GM21447 (cell line): ENCODE measurements at regions not wholly inside any gene's neighbourhood (a gene's known extent, or its start where the extent isn't known, plus 50 kb on each side); places are given as distances from the start of the nearest gene placed in this dataset.
A peak's percentile ranks its signal among the peaks of the same experiment; 100 is the strongest.

Experiments used
- ATAC-seq: cut with Tn5 transposase; IDR thresholded peaks from one replicate; pipeline ENCODE4 v1.9.1; 2021; ENCODE audit not compliant: unreplicated experiment

DNA sequence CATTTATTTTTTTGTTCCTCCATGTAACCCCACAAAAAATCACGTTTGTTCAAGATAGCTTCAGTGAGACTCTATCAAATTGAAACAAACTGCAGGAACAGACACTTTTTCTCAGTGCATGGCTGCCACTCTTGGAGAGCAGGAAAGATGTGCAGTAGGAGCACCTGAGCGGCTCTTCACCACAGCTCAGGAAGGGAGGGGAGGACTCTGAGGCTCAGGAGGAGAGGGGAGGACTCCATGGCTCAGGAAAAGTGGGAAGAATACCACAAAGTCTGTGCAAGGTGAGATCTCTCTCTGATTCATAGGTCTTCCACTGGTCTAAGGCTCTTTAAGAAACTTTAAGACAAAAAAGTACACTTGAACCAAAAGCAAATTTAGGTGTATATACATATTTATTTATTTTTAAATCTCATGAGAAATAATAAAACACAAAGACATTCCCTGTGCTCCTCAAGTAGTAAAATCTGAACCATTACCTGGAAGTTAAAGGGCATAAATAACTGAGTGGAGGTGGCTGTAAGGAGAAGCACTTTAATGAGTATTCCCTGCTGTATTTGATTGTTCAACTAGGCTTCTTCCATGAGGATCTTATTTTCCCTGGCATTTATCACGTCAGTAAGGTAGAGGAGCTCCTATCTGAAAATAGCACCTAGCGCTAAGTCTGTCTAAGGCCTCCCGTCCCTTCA is 69.2 kb upstream of the CCN6 start:
- no peak for ATAC-seq

DNA sequence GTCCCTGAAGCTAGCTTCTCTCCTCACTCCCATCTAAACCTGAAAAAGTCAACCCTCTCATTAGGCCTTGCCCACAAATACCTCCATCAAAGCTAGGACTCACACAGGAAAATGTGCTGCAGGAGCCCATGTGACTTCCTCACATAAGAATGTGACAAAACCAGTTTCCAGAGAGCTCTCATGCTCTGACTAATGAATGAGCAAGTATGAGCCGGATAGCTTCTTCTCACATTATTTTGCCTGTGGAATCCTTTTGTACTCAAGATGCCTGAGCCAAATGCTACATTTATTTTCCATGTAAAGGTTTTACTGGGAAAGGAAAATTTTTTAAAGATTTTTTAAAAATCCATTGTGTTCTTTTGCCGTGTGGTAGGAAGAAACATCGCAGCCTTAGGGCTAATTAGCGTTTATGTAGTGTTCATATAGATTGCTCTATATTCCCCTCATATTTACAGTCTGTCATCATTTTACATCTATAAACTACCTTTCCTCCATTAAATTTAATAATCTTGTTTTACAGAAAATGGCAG is 68.6 kb upstream of the CCN6 start:
- ATAC-seq: no peak

DNA sequence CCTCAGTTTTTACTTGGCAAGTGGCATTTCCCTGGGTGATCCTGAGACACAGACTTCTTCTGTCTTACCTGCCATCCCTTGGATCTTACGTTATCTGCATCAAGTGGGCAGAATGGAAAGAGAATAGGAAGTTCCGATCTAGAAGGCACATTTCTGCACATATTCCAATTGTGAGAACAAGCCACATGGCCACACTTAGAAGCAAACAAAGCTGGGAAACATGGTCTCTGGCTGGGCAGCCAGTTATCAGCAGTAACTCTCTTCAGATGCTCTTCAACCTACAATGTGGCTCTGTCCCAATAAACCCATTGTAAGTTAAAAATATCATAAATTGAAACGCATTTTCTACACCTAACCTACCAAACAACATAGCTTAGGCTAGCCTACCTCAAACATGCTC is 67.3 kb upstream of the CCN6 start:
- ATAC-seq: no peak

DNA sequence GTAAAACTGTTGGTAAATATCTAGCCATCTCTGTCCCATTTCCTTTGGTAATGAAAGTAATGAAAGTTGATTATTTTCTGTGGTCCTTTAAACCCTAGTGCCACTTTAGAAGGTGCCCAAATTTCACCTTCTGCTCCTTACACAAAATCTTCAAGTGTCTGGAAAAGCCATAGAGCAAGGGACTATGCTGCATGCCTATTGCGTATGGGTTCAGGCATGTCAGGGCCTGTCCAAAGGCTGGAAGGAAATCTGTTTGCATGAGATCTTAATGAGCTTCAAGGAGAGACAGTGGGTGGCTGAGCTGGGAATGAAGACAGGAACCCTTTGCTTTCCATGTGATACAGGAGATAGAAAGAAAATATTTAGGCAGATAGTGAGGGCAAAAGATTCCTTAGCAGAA is 66.6 kb upstream of the CCN6 start:
- no peak for ATAC-seq

DNA sequence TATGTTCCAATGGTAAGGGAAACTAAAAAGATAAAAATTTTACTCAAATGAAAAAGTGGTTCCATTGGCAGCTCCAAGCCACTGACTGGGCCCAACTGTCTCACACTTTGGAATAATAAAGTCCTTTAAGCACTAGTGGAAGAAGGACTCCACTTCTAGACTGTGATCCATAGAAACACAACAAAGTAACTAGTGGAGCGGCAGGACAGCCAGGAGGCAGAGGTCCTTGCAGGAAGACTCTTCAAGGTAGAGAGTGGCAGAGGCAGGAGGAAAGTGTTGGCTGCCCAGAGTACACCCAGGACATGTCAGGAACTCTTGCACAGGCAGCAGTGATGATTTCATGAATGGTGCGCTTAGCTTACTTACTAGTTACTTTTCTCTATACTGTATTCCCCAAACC is 65.0 kb upstream of the CCN6 start:
- no peak for ATAC-seq

DNA sequence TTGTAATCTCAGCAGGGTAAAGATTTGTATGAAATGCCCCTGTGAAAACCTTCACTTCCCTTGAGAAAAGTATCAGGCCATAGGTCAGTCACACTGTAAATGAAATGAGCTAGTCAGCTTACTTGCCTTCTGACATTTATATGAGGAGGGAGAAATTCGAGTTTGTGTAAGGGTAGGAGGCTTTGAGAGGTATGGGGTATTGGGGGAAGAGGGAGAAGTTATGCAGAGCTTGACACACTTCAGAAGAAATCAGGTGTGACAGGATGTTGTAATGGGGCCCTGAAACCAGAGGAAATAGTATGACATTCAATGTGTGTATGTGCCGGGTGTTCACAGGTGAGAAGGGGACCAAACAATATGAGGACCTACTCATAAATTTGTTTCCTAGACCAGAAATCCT is 64.2 kb upstream of the CCN6 start:
- ATAC-seq: peak; percentile 66

DNA sequence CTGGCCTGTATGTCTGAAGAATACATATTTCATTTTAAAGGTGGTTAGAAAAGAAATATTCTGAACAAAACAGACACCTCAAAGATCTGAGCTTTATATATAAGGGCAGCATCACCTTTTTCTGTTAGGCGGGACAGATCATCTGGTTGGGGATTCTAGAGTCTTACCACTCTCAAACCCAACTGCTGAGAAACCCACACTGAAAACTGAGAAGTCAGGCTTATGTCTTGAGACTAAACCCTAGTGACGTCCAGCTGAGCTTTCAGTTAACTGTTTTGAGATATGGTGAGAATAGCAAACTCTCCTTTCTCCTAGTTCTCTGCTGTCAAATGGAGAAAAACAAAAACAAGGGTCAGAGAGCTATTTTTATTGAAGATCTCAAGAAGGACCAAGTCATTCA is 63.7 kb upstream of the CCN6 start:
- ATAC-seq: no peak

DNA sequence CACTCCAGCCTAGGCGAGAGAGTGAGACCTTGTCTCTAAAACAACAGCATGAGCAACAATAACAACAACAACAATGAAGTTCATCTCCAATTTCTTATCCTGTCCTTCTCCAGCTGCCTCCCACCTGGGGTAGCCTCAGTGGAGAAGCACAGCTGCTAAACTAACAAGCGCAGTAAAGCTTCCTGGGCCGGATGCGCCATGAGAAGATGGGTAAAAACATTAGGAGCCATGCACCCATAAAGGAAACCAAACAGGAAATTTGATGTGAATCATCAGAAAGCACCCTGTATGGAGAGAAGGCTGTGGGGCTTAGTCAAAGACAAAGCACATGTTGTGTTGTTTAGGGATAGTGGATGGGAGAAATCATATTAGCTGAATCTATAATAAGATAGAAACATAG is 61.1 kb upstream of the CCN6 start:
- ATAC-seq: no peak

DNA sequence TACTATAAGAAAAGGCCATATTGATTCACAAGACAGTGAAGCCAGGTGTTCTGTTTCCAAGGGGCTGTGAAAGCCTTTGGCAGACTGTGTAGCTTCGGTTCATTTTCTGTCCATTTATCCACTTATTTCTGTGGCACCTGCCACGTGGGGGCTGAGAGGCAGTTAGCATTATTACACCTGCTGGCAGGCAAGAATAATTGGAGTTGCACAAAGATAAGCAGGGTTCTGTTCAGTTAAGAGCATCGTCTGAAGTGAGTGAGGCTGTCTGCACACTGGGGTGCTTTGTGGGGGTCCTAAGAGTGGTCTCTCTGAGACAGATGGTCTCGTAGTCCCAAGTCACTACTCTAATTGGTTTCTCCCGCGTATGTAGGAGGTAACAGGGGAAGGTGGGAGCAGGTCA is 60.6 kb upstream of the CCN6 start:
- no peak for ATAC-seq

DNA sequence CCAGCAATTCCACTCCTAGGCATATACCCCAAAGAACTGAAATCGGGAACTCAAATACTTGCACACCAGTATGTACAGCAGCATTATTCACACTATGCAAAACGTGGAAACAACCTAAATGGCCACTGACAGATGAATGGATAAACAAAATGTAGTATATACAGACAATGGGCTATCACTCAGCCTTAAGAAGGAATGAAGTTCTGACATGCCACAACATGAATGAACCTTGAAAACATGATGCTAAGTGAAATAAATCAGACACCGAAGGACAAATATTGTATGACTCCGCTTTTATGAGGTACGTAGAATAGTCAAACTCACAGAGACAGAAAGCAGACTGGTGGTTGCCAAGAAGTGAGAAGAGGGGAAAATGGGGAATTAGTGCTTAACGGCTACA is 59.1 kb upstream of the CCN6 start:
- no peak for ATAC-seq

DNA sequence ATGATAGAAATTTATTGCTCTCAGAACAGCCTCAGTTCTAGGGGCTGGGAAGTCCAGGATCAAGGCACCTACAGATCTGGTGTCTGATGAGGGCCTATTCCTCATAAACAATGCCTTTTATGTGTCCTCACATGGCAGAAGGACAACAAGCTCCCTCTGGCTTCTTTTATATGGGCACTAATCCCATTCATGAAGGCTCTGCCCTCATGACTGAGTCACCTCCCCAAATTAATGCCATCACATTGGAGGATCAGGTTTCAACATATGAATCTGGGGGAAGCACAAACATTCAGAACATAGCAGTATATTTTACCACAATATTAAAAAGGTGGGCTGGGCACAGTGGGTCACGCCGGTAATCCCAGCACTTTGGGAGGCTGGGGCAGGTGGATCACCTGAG is 58.5 kb upstream of the CCN6 start:
- ATAC-seq: no peak

DNA sequence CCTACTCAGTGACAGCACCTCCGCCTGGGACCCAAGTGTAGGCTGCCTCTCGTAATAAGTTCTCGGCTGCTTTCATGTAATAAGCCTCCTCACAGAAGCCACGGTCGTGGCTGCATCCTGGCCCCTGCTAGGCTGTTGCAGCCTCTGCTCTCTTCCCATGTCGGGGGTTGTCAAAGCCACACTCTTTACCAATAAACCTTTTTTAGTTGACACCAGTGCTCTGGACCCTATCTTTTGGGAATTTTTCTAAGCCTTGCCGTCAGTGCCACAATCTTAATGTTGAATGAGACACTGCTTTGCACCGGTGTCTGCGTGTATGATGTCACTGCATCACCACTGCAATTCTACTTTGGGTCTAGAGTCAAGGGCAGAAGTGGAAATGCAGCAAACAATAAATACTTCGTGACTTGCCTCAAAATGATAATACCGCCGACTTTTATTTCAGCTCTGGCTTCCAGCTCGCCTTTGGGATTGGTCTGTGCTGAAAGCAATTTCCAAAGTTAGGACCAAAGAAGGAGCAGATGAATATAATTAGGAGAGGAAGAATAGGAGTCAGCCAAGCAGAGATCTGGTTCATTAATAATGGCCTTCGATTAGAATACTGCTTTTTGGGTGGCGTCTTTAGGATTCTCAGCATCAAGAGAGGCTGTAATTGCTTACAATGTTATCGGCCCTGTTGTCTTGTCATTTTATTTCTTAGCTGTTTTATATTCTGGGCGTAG is 57.6 kb upstream of the CCN6 start:
- no peak for ATAC-seq

DNA sequence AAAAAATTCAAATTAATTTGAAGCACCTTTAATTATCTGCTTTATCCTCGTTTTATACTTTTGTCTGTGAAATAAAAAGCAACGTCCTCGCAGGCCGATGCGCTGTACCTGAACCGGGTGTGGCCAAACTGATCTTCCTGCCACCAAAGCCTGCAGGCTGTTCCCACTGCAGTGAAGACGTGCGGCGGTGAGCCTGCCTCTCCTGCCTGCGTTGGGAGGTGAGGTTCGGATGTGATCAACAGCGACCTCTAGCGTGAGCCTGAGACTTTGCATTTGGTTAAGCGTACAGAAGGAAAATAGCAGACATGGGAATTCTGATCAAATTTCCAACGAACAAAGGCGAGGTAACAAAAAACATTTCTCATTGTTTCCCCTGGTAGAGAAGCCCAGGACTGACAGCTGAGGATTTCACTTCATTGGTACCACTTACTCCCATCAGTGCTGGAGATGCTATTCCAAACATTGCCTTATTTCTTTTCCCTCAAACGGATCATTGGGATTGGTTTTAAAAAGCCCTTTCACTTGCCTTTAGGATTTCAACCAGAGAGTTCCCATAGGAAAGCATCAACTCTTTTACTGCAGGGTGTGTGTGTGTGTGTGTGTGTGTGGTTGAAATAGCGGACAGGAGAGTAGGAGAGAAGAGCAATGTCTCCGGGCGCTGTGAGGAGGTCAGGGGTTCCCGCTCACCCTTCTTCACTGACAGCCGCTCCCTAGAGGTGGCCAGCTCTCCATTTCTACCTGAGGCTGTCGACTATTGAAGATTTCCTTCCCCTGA is 56.6 kb upstream of the CCN6 start:
- peak; percentile 72 for ATAC-seq

DNA sequence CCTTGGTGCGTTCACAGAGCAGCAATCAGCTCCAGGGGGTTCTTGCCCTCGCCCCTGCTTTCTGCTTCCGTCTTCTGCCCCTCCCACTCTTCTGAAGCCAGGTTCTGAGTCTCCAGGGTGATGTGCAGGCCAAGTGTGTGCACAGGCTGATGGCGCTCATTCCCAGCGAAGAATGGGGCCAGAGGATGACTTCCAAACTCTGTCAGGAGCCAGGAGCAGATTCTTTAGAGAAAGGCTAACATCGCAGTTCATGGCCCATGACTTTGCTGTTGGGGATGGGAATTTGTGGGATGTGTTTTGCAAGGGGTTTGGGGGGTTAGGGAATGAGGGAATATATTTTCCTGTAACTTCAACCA is 56.1 kb upstream of the CCN6 start:
- ATAC-seq: no peak

DNA sequence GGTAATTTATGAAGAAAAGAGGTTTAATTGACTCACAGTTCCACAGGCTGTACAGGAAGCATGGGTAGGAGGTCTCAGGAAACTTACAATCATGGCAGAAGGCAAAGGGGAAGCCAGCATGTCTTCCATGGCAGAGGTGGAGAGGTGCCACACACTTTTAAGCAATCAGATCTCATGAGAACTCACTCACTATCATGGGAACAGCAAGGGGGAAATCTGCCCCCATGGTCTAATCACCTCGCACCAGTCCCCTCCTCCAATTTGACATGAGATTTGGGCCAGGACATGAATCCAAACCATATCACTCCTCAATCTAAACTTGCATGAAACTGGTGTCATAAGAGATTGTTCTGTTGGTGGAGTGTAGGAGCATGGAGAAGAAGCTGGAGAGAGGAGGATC is 51.6 kb upstream of the CCN6 start:
- no peak for ATAC-seq
